GM23248 (cell line): ENCODE measurements at regions not wholly inside any gene's neighbourhood (a gene's known extent, or its start where the extent isn't known, plus 50 kb on each side); places are given as distances from the start of the nearest gene placed in this dataset.

Experiments used
- DNase-seq: peaks from one replicate; pipeline ENCODE4 v3.0.0-alpha.2; 2015
- H2AFZ ChIP-seq: fragments of 200-600 bp; sonication (generic); 2 replicates; pipeline ENCODE4 v1.6.1; 2016; ENCODE audit warnings: antibody characterized with exemption
- H3F3A ChIP-seq: fragments of 200-600 bp; sonication (generic); 2 replicates; pipeline ENCODE4 v1.6.1; 2016; ENCODE audit warnings: mild to moderate bottlenecking, antibody characterized with exemption, mixed run types; ENCODE audit not compliant: insufficient read depth
- H3K27ac ChIP-seq: fragments of 200-600 bp; sonication (generic); 2 replicates; pipeline ENCODE4 v1.5.1; 2016; ENCODE audit warnings: mild to moderate bottlenecking
- H3K27me3 ChIP-seq: fragments of 200-600 bp; sonication (generic); replicated peaks from 2 replicates; pipeline ENCODE4 v1.6.1; 2016; ENCODE audit warnings: mild to moderate bottlenecking; ENCODE audit not compliant: insufficient read depth
- H3K36me3 ChIP-seq: fragments of 200-600 bp; sonication (generic); 2 replicates; pipeline ENCODE4 v1.6.1; 2016; ENCODE audit warnings: low read depth, mild to moderate bottlenecking
- H3K4me1 ChIP-seq: fragments of 200-600 bp; sonication (generic); 2 replicates; pipeline ENCODE4 v1.6.1; 2016; ENCODE audit warnings: mild to moderate bottlenecking; ENCODE audit not compliant: insufficient read depth
- H3K4me2 ChIP-seq: fragments of 200-600 bp; sonication (generic); one replicate; pipeline ENCODE4 v1.6.1; 2016; ENCODE audit warnings: mild to moderate bottlenecking; ENCODE audit not compliant: unreplicated experiment
- H3K4me3 ChIP-seq: fragments of 200-600 bp; sonication (generic); 2 replicates; pipeline ENCODE4 v1.5.1; 2016; ENCODE audit warnings: mild to moderate bottlenecking
- H3K79me2 ChIP-seq: fragments of 200-600 bp; sonication (generic); 2 replicates; pipeline ENCODE4 v1.6.1; 2016; ENCODE audit warnings: mild to moderate bottlenecking; ENCODE audit not compliant: insufficient read depth
- H3K9ac ChIP-seq: fragments of 200-600 bp; sonication (generic); 2 replicates; pipeline ENCODE4 v1.6.1; 2016; ENCODE audit warnings: mild to moderate bottlenecking
- H3K9me2 ChIP-seq: fragments of 200-600 bp; sonication (generic); 2 replicates; pipeline ENCODE4 v1.6.1; 2016; ENCODE audit warnings: mixed run types, mild to moderate bottlenecking, moderate library complexity; ENCODE audit not compliant: insufficient read depth
- H3K9me3 ChIP-seq: fragments of 200-600 bp; sonication (generic); one replicate; pipeline ENCODE4 v1.6.1; 2017; ENCODE audit warnings: low read depth
- H4K20me1 ChIP-seq: fragments of 200-600 bp; sonication (generic); 2 replicates; pipeline ENCODE4 v1.6.0; 2016; ENCODE audit not compliant: insufficient read depth
- EZH2 ChIP-seq: fragments of 200-600 bp; sonication (generic); IDR thresholded peaks from 2 replicates; pipeline ENCODE4 v1.6.1; 2018; ENCODE audit warnings: antibody characterized with exemption, mild to moderate bottlenecking; ENCODE audit not compliant: insufficient read depth, poor library complexity, severe bottlenecking
- EZH2phosphoT487 ChIP-seq: fragments of 200-600 bp; sonication (generic); IDR thresholded peaks from 2 replicates; pipeline ENCODE4 v1.6.1; 2018; ENCODE audit warnings: antibody characterized with exemption, moderate library complexity, mild to moderate bottlenecking, low read depth; ENCODE audit not compliant: insufficient read depth
- WGBS, 2 experiments: methylation state at CpG; one replicate each; pipeline ENCODE4 v1.1.6; 2015 to 2017; ENCODE audit warnings: low lambda C conversion rate in 2 of 2, low coverage in 1 of 2; ENCODE audit errors: missing lambda C conversion rate in 2 of 2; 5-methylcytosine and 5-hydroxymethylcytosine counted together
- in situ Hi-C: fragments of 300-500 bp; cut with MboI; formaldehyde crosslinking; loops from 2 replicates; pipeline ENCODE4 v1.15.0; 2020

DNA sequence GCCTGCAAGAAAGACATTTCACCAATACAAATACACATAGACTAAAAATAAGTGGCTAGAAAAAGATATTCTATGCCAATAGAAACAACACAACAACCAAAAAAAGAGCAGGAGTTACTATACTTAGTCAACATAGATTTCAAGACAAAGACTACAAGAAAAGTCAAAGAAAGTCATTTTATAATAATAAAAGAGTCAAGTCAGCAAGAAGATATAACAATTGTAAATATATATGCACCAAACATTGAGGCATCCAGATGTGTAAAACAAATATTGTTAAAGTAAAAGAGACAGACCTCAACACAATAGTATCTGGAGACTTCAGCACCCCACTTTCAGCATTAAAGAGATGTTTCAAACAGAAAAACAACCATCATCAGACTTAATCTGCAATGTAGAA is 104.6 kb downstream of the AMY1C start:
- H3K9me3 ChIP-seq = no peaks in the 10 kb centered on the region
- no peak overlapping the region for H3K4me3 ChIP-seq
- no peak overlapping the region for H3K9ac ChIP-seq
- H3K4me2 ChIP-seq = no peak overlapping the region
- no peaks in the 10 kb centered on the region for H3K36me3 ChIP-seq
- in situ Hi-C loops = no loop called here
- no peaks in the 10 kb centered on the region for H3K4me1 ChIP-seq
- no peak overlapping the region for H2AFZ ChIP-seq
- no peaks in the 10 kb centered on the region for H3K9me2 ChIP-seq
- no peaks in the 10 kb centered on the region for H3K79me2 ChIP-seq
- no peaks in the 10 kb centered on the region for H3F3A ChIP-seq
- H4K20me1 ChIP-seq = no peaks in the 10 kb centered on the region
- no peak overlapping the region for H3K27ac ChIP-seq
- TF ChIP-seq EZH2phosphoT487 (no peak), EZH2 (no peak)
- H3K27me3 ChIP-seq = no peaks in the 10 kb centered on the region
- no peak for DNase-seq

DNA sequence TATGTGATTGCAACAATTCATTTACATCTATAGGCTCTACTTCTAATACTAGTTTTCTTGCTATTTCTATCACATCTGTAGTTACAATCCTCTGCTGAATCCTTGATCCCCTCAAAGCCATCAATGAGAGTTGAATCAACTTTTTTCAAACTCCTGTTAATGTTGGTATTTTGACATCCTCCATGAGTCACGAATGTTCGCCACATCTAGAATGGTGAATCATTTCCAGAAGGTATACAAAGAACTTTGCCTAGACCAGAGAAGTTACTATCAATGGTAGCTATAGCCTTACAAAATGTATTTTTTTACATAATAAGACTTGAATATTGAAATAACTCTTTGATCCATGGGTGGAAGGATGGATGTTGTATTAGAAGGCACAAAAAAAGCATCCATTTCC is 110.0 kb downstream of the AMY1C start:
- Histone ChIP-seq H3K4me1 (no peaks in the 10 kb centered on the region), H3K9ac (no peak overlapping the region), H4K20me1 (no peaks in the 10 kb centered on the region), H2AFZ (no peak overlapping the region), H3K4me3 (no peak overlapping the region), H3K79me2 (no peaks in the 10 kb centered on the region), H3K9me2 (no peaks in the 10 kb centered on the region), H3K4me2 (no peak overlapping the region), H3K27ac (no peak overlapping the region), H3K9me3 (no peaks in the 10 kb centered on the region), H3K36me3 (no peaks in the 10 kb centered on the region), H3F3A (no peaks in the 10 kb centered on the region), H3K27me3 (no peaks in the 10 kb centered on the region)
- TF ChIP-seq EZH2phosphoT487 (no peak), EZH2 (no peak)
- in situ Hi-C loops = no loop called here
- no peak for DNase-seq
- 34% methylated on average over 2 of the region's 2 CpGs for WGBS, 2 experiments

DNA sequence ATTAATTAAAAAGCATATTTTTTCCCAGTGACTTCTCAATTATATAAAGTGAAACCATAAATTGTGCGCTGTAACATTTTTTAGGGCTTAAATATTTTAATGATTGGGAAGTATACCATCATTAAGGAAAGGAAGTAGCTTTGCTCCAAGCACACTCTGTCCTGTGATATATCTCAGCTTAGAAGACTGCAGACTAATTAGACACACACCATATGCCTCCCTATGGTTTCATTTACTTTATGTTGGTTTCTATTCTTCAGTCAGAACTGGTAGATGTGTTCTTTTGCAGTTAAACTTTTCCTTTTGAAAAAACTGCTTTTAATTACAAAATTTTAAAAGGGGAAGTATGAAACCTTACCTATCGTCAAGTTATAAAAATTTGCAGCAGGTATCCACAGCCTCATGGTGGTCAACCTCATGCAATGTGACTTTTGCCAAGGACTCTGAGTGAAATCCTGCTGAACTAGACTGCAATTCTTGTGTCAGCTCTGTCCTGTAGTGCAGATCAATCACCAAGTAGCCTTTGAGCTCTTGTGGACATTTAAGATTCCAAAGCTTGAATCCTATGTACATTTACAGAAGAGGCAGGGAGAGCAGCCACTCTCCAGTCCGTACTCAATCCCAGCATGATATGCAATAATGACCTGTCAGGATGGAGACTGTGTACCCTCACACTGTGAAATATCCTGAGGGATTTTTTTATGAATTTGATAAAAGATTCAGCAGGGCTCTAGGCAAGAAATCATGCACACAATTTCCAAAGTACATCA is 149.1 kb downstream of the AMY1C start:
- Histone ChIP-seq H3K4me3 (no peak overlapping the region), H3K9me2 (no peaks in the 10 kb centered on the region), H4K20me1 (no peaks in the 10 kb centered on the region), H3K36me3 (no peaks in the 10 kb centered on the region), H3K79me2 (no peaks in the 10 kb centered on the region), H3F3A (no peaks in the 10 kb centered on the region), H3K27me3 (no peaks in the 10 kb centered on the region), H3K9me3 (no peaks in the 10 kb centered on the region), H3K4me1 (no peaks in the 10 kb centered on the region), H3K4me2 (no peak overlapping the region), H2AFZ (no peak overlapping the region), H3K9ac (no peak overlapping the region), H3K27ac (no peak overlapping the region)
- no peak for TF ChIP-seq EZH2phosphoT487
- no peak for TF ChIP-seq EZH2
- WGBS, 2 experiments = 10 to 11% methylated on average over 3 of the region's 3 CpGs
- no peak for DNase-seq
- in situ Hi-C loops = no loop called here

DNA sequence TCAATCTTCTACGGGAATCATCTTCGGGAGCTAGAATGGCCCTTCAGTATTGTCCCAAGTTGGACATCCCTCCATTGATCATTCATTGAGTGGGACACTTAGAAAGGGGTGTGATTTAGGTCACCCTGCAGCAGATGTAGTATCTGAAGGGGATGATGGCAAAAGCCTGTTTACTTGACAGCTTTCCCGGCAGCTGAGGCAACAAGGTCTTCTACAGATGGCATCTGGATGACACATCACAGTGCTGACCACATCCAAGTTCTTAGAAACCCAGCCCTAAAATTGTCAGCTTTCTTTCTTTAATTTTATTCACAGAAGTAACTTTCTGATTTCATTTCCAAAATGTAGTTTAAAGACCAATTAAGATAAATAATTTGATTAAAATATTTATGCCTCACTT is 150.3 kb downstream of the AMY1C start:
- Histone ChIP-seq H3K79me2 (no peaks in the 10 kb centered on the region), H3K27me3 (no peaks in the 10 kb centered on the region), H3K4me2 (no peak overlapping the region), H3K9me2 (no peaks in the 10 kb centered on the region), H3K36me3 (no peaks in the 10 kb centered on the region), H3F3A (no peaks in the 10 kb centered on the region), H3K4me1 (no peaks in the 10 kb centered on the region), H4K20me1 (no peaks in the 10 kb centered on the region), H3K9ac (no peak overlapping the region), H3K27ac (no peak overlapping the region), H2AFZ (no peak overlapping the region), H3K9me3 (no peaks in the 10 kb centered on the region), H3K4me3 (no peak overlapping the region)
- DNase-seq = no peak
- in situ Hi-C loops = no loop called here
- TF ChIP-seq EZH2 (no peak), EZH2phosphoT487 (no peak)
- WGBS, 2 experiments = 36 to 43% methylated on average over 3 of the region's 3 CpGs

DNA sequence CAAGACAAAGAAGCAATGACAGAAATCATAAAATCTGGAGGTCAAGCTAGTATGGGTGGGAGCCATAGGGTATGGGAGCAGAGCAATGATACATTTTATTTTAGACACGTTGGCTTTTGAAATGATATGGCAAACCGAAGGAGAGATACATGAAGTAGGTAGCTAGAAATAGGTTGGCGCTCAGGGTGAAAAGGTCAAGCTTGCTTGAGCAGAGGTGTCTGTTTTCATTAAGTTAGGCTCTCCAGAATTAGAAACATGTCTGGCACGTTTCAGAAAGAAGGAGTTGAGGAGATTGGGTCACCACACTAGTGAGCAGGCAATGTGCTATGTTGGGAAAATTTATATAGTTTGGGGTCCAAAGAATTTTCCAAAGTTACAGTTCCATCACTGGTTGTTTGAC is 151.4 kb downstream of the AMY1C start:
- 0 to 8% methylated on average over 4 of the region's 4 CpGs for WGBS, 2 experiments
- Histone ChIP-seq H3K79me2 (no peaks in the 10 kb centered on the region), H3K4me3 (no peak overlapping the region), H3K27ac (no peak overlapping the region), H3K27me3 (no peaks in the 10 kb centered on the region), H3K4me2 (no peak overlapping the region), H3K36me3 (no peaks in the 10 kb centered on the region), H3K9ac (no peak overlapping the region), H3K9me2 (no peaks in the 10 kb centered on the region), H3F3A (no peaks in the 10 kb centered on the region), H4K20me1 (no peaks in the 10 kb centered on the region), H3K9me3 (no peaks in the 10 kb centered on the region), H3K4me1 (no peaks in the 10 kb centered on the region), H2AFZ (no peak overlapping the region)
- TF ChIP-seq EZH2 (no peak), EZH2phosphoT487 (no peak)
- no peak for DNase-seq
- in situ Hi-C loops = no loop called here
